GM23338 (cell line): ENCODE measurements at regions not wholly inside any gene's neighbourhood (a gene's known extent, or its start where the extent isn't known, plus 50 kb on each side); places are given as distances from the start of the nearest gene placed in this dataset.

Source experiments
- ATAC-seq: fragments of 200-7000 bp; cut with Tn5 transposase; 3 replicates; pipeline ENCODE4 v1.9.1; 2020
- DNase-seq: peaks from one replicate; pipeline ENCODE4 v3.0.0-alpha.2; 2015; ENCODE audit warnings: low spot score
- H2AFZ ChIP-seq: fragments of 200-600 bp; sonication (generic); 2 replicates; pipeline ENCODE4 v1.8.0; 2016; ENCODE audit warnings: antibody characterized with exemption, mild to moderate bottlenecking, moderate library complexity
- H3F3A ChIP-seq: fragments of 200-600 bp; sonication (generic); replicated peaks from 2 replicates; pipeline ENCODE4 v1.8.0; 2017; ENCODE audit warnings: antibody characterized with exemption, mixed run types, low read depth
- H3K27ac ChIP-seq: fragments of 200-600 bp; sonication (generic); 2 replicates; pipeline ENCODE4 v1.6.1; 2016; ENCODE audit warnings: low read depth
- H3K27me3 ChIP-seq: fragments of 200-600 bp; sonication (generic); 2 replicates; pipeline ENCODE4 v1.8.0; 2016; ENCODE audit warnings: mild to moderate bottlenecking, mixed run types, moderate library complexity; ENCODE audit not compliant: insufficient read depth
- H3K36me3 ChIP-seq: fragments of 200-600 bp; sonication (generic); 2 replicates; pipeline ENCODE4 v1.8.0; 2016; ENCODE audit warnings: mild to moderate bottlenecking; ENCODE audit not compliant: insufficient read depth
- H3K4me1 ChIP-seq: fragments of 200-600 bp; sonication (generic); 2 replicates; pipeline ENCODE4 v1.8.0; 2016; ENCODE audit warnings: mild to moderate bottlenecking, moderate library complexity; ENCODE audit not compliant: insufficient read depth
- H3K4me2 ChIP-seq: fragments of 200-600 bp; sonication (generic); 2 replicates; pipeline ENCODE4 v1.7.1; 2017; ENCODE audit warnings: mixed run types
- H3K4me3 ChIP-seq: fragments of 200-600 bp; sonication (generic); 2 replicates; pipeline ENCODE4 v1.6.1; 2016; ENCODE audit warnings: mixed run types
- H3K79me2 ChIP-seq: fragments of 200-600 bp; sonication (generic); replicated peaks from 2 replicates; pipeline ENCODE4 v1.8.0; 2017; ENCODE audit warnings: mild to moderate bottlenecking; ENCODE audit not compliant: insufficient read depth
- H3K9me2 ChIP-seq: fragments of 200-600 bp; sonication (generic); 2 replicates; pipeline ENCODE4 v1.8.0; 2017; ENCODE audit not compliant: insufficient read depth
- H4K20me1 ChIP-seq: fragments of 200-600 bp; sonication (generic); replicated peaks from 2 replicates; pipeline ENCODE4 v1.8.0; 2017; ENCODE audit warnings: mild to moderate bottlenecking; ENCODE audit not compliant: insufficient read depth
- H3K27ac Mint-ChIP-seq: 2 replicates; pipeline ENCODE4 v1.8.0; 2020; ENCODE audit warnings: inconsistent platforms, mild to moderate bottlenecking, moderate library complexity, mixed read lengths
- H3K27me3 Mint-ChIP-seq: 3 replicates; pipeline ENCODE4 v1.8.0; 2022; ENCODE audit warnings: low read depth, mild to moderate bottlenecking, moderate library complexity, mixed read lengths, inconsistent platforms; ENCODE audit not compliant: insufficient read depth, poor library complexity
- H3K36me3 Mint-ChIP-seq: 3 replicates; pipeline ENCODE4 v1.8.0; 2021; ENCODE audit warnings: low read depth, mild to moderate bottlenecking, inconsistent platforms, moderate library complexity, mixed read lengths
- H3K4me1 Mint-ChIP-seq: 3 replicates; pipeline ENCODE4 v1.8.0; 2020; ENCODE audit warnings: mild to moderate bottlenecking, inconsistent platforms, mixed read lengths
- H3K4me3 Mint-ChIP-seq: 3 replicates; pipeline ENCODE4 v1.8.0; 2021; ENCODE audit warnings: moderate library complexity, mild to moderate bottlenecking, inconsistent platforms, mixed read lengths
- H3K9me3 Mint-ChIP-seq: 3 replicates; pipeline ENCODE4 v1.8.0; 2020; ENCODE audit warnings: moderate library complexity, mild to moderate bottlenecking, inconsistent platforms, mixed read lengths
- CTCF ChIP-seq, 2 experiments: fragments of 200-600 bp in 1 of 2; sonication (generic) in 1 of 2; conservative IDR thresholded peaks; 2 replicates each; pipeline versions ENCODE4 v1.5.1 to v1.6.1; 2016 to 2017; ENCODE audit warnings: antibody characterized with exemption in 2 of 2, low read depth in 2 of 2, mild to moderate bottlenecking in 2 of 2, moderate library complexity in 1 of 2
- ETS1 ChIP-seq: IDR thresholded peaks from 2 replicates; pipeline ENCODE4 v1.6.1; 2016; ENCODE audit warnings: antibody characterized with exemption
- EZH2 ChIP-seq: fragments of 200-600 bp; sonication (generic); IDR thresholded peaks from one replicate; pipeline ENCODE4 v1.8.0; 2017; ENCODE audit warnings: antibody characterized with exemption, mild to moderate bottlenecking, low read depth; ENCODE audit not compliant: unreplicated experiment
- EZH2phosphoT487 ChIP-seq: fragments of 200-600 bp; sonication (generic); IDR thresholded peaks from one replicate; pipeline ENCODE4 v1.8.1; 2018; ENCODE audit warnings: antibody characterized with exemption; ENCODE audit not compliant: unreplicated experiment
- JUNB ChIP-seq: IDR thresholded peaks from one replicate; pipeline ENCODE4 v1.6.1; 2016; ENCODE audit warnings: antibody characterized with exemption; ENCODE audit not compliant: unreplicated experiment
- NANOG ChIP-seq: IDR thresholded peaks from 2 replicates; pipeline ENCODE4 v1.6.1; 2016; ENCODE audit warnings: antibody characterized with exemption, borderline replicate concordance
- POLR2AphosphoS5 ChIP-seq: IDR thresholded peaks from 2 replicates; pipeline ENCODE4 v1.6.1; 2016; ENCODE audit warnings: antibody characterized with exemption, low read depth
- REST ChIP-seq: IDR thresholded peaks from one replicate; pipeline ENCODE4 v1.6.1; 2018; ENCODE audit warnings: antibody characterized with exemption; ENCODE audit not compliant: unreplicated experiment
- STAT1 ChIP-seq: IDR thresholded peaks from one replicate; pipeline ENCODE4 v1.6.1; 2016; ENCODE audit warnings: antibody characterized with exemption; ENCODE audit not compliant: unreplicated experiment
- ZNF331 ChIP-seq: fragments of 250-450 bp; sonication (Bioruptor Pico); IDR thresholded peaks from 2 replicates; pipeline ENCODE4 v1.5.0; 2020; ENCODE audit warnings: low read depth, mild to moderate bottlenecking, moderate library complexity

GRCh38 chr21:20010691-20011200, 987.5 kb upstream of the NCAM2 start:
- Histone ChIP-seq H3K4me3 (no peak overlapping the region), H3K4me1 (peaks cover 2% of the 10 kb centered on the region), H3K79me2 (no peaks in the 10 kb centered on the region), H2AFZ (no peak overlapping the region; the same call in 1 of the 2 replicates), H3K27ac (no peak overlapping the region), H4K20me1 (no peaks in the 10 kb centered on the region), H3K36me3 (no peaks in the 10 kb centered on the region), H3K4me2 (no peak overlapping the region), H3K9me2 (no peaks in the 10 kb centered on the region), H3K27me3 (no peaks in the 10 kb centered on the region), H3F3A (no peaks in the 10 kb centered on the region)
- H3K9me3 Mint-ChIP-seq: no peaks in the 10 kb centered on the region
- no peaks in the 10 kb centered on the region for H3K27me3 Mint-ChIP-seq
- ATAC-seq (no peak), DNase-seq (no peak)
- H3K4me3 Mint-ChIP-seq: no peak overlapping the region
- TF ChIP-seq CTCF (conservative IDR thresholded peaks at IDR 0.05; ENCODE audit: low read depth in 2 of 2) (no peak), EZH2 (no peak), EZH2phosphoT487 (no peak), REST (no peak), ZNF331 (CRISPR knock-in tag) (no peak), JUNB (no peak), STAT1 (no peak), POLR2AphosphoS5 (no peak), ETS1 (no peak)
- 0 out of 3 replicates have a peak, but pooled peaks cover 2% of the 10 kb centered on the region for H3K4me1 Mint-ChIP-seq
- H3K27ac Mint-ChIP-seq: no peak overlapping the region
- H3K36me3 Mint-ChIP-seq: peaks cover 3% of the 10 kb centered on the region; the same call in 1 of the 3 replicates

- H3K27ac ChIP-seq: no peak overlapping the region
- Mint-ChIP-seq H3K9me3 (peaks cover 1% of the 10 kb centered on the region; the same call in 1 of the 3 replicates), H3K4me1 (peaks cover 18% of the 10 kb centered on the region), H3K27ac (no peak overlapping the region), H3K27me3 (no peaks in the 10 kb centered on the region), H3K36me3 (peaks cover 6% of the 10 kb centered on the region; the same call in 2 of the 3 replicates), H3K4me3 (no peak overlapping the region)
- H3K27me3 ChIP-seq: no peaks in the 10 kb centered on the region
- H4K20me1 ChIP-seq: no peaks in the 10 kb centered on the region
- no peak overlapping the region for H3K4me2 ChIP-seq
- peaks cover 16% of the 10 kb centered on the region for H3K4me1 ChIP-seq
- H3K36me3 ChIP-seq: no peaks in the 10 kb centered on the region
- ATAC-seq (no peak), DNase-seq (no peak)
- no peaks in the 10 kb centered on the region for H3F3A ChIP-seq
- no peaks in the 10 kb centered on the region for H3K79me2 ChIP-seq
- H3K9me2 ChIP-seq: peaks cover 3% of the 10 kb centered on the region; the same call in 1 of the 2 replicates
- no peak overlapping the region for H3K4me3 ChIP-seq
- H2AFZ ChIP-seq: no peak overlapping the region
- TF ChIP-seq NANOG: no peak
- no peak for TF ChIP-seq REST
- TF ChIP-seq ETS1: no peak
- no peak for TF ChIP-seq ZNF331 (CRISPR knock-in tag)
Measured at GRCh38 chr21:20013851-20014250, 984.4 kb upstream of the NCAM2 start.
